ENCODE measurements at regions not wholly inside any gene's neighbourhood (a gene's known extent, or its start where the extent isn't known, plus 50 kb on each side); places are given as distances from the start of the nearest gene placed in this dataset.
"Not testable (repeated sequence)": the region's sequence is repeated elsewhere in the genome, so short reads cannot be mapped to it uniquely, and the experiment has no call there.

DNA sequence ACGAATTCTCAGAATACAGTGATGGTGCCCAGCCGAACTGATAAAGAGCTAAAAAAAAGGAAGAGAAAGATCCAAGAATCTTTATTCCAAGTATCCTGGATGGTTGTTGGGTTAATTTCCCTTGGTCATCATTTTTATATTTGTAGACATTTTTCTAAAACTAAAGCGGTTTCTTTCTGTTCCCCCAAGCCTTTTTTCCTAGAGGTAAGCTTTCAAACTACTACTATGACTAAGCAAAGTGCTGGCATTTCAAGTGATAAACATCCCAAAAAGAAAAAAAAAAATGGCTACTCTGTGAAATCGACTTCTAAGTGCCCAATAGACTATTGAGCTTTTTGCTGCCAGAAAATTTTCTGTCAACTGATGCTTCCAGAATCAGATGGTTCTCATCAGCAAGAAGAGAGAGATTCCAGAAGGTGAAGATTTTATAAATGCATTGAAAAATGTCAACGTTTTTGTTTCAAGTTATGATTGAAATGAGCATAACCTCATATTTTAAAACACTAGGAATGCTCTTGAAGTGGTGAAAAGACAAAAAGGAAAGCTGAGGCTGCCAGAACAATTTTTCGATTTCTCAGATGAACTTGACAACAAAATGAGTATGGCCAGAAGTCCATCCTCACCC lies 96.1 kb upstream of the ZC3H11B start:
- Histone ChIP-seq H3K9ac (ENCODE audit: low read depth in 1 of 2, low read length in 2 of 2) (no peak overlapping the region), H3K4me1 (ENCODE audit: control insufficient read depth in 4 of 4, insufficient read depth in 4 of 4, low read length in 3 of 4) (no peaks in the 10 kb centered on the region), H3K27me3 (ENCODE audit: control insufficient read depth in 4 of 4, insufficient read depth in 4 of 4, low read length in 3 of 4) (no peaks in the 10 kb centered on the region), H3K9me3 (ENCODE audit: control insufficient read depth in 4 of 4, low read length in 3 of 4) (no peaks in the 10 kb centered on the region), H3K36me3 (ENCODE audit: control insufficient read depth in 4 of 4, insufficient read depth in 3 of 4, low read depth in 1 of 4, low read length in 3 of 4) (no peaks in the 10 kb centered on the region), H3K4me3 (ENCODE audit: low read depth in 1 of 3, low read length in 3 of 3) (no peak overlapping the region), H3K27ac (ENCODE audit: low read depth in 1 of 2, low read length in 2 of 2) (no peak overlapping the region)
- TF ChIP-seq, protein P1, sequence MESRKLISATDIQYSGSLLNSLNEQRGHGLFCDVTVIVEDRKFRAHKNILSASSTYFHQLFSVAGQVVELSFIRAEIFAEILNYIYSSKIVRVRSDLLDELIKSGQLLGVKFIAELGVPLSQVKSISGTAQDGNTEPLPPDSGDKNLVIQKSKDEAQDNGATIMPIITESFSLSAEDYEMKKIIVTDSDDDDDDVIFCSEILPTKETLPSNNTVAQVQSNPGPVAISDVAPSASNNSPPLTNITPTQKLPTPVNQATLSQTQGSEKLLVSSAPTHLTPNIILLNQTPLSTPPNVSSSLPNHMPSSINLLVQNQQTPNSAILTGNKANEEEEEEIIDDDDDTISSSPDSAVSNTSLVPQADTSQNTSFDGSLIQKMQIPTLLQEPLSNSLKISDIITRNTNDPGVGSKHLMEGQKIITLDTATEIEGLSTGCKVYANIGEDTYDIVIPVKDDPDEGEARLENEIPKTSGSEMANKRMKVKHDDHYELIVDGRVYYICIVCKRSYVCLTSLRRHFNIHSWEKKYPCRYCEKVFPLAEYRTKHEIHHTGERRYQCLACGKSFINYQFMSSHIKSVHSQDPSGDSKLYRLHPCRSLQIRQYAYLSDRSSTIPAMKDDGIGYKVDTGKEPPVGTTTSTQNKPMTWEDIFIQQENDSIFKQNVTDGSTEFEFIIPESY (IDR thresholded peaks at IDR 0.05): no peak
- TF ChIP-seq RXRA (IDR thresholded peaks at IDR 0.05) (no peak), FOXA1 (IDR thresholded peaks at IDR 0.05) (no peak), JUND (IDR thresholded peaks at IDR 0.05) (no peak)
- TF ChIP-seq, protein P2, sequence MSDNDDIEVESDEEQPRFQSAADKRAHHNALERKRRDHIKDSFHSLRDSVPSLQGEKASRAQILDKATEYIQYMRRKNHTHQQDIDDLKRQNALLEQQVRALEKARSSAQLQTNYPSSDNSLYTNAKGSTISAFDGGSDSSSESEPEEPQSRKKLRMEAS (IDR thresholded peaks at IDR 0.05): no peak
- TF ChIP-seq, protein P3, sequence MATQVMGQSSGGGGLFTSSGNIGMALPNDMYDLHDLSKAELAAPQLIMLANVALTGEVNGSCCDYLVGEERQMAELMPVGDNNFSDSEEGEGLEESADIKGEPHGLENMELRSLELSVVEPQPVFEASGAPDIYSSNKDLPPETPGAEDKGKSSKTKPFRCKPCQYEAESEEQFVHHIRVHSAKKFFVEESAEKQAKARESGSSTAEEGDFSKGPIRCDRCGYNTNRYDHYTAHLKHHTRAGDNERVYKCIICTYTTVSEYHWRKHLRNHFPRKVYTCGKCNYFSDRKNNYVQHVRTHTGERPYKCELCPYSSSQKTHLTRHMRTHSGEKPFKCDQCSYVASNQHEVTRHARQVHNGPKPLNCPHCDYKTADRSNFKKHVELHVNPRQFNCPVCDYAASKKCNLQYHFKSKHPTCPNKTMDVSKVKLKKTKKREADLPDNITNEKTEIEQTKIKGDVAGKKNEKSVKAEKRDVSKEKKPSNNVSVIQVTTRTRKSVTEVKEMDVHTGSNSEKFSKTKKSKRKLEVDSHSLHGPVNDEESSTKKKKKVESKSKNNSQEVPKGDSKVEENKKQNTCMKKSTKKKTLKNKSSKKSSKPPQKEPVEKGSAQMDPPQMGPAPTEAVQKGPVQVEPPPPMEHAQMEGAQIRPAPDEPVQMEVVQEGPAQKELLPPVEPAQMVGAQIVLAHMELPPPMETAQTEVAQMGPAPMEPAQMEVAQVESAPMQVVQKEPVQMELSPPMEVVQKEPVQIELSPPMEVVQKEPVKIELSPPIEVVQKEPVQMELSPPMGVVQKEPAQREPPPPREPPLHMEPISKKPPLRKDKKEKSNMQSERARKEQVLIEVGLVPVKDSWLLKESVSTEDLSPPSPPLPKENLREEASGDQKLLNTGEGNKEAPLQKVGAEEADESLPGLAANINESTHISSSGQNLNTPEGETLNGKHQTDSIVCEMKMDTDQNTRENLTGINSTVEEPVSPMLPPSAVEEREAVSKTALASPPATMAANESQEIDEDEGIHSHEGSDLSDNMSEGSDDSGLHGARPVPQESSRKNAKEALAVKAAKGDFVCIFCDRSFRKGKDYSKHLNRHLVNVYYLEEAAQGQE (IDR thresholded peaks at IDR 0.05): no peak
- TF ChIP-seq, protein P4, sequence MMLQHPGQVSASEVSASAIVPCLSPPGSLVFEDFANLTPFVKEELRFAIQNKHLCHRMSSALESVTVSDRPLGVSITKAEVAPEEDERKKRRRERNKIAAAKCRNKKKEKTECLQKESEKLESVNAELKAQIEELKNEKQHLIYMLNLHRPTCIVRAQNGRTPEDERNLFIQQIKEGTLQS (IDR thresholded peaks at IDR 0.05): no peak
- DNase-seq (ENCODE audit: low spot score): no peak
- WGBS: 75% methylated on average over 6 of the region's 6 CpGs

DNA sequence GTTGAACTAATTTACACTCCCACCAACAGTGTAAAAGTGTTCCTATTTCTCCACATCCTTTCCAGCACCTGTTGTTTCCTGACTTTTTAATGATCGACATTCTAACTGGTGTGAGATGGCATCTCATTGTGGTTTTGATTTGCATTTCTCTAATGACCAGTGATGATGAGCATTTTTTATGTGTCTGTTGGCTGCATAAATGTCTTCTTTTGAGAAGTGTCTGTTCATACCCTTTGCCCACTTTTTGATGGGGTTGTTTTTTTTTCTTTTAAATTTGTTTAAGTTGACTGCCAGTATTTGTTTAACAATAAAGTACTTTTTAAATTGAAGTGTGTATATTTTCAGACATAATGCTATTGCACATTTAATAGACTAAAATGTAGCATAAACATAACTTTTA lies 95.0 kb upstream of the ZC3H11B start:
- not testable (repeated sequence) for H3K4me1 ChIP-seq (ENCODE audit: control insufficient read depth in 4 of 4, insufficient read depth in 4 of 4, low read length in 3 of 4); H3K27me3 ChIP-seq (ENCODE audit: control insufficient read depth in 4 of 4, insufficient read depth in 4 of 4, low read length in 3 of 4); DNase-seq (ENCODE audit: low spot score); H3K36me3 ChIP-seq (ENCODE audit: control insufficient read depth in 4 of 4, insufficient read depth in 3 of 4, low read depth in 1 of 4, low read length in 3 of 4); H3K4me3 ChIP-seq (ENCODE audit: low read depth in 1 of 3, low read length in 3 of 3); H3K9me3 ChIP-seq (ENCODE audit: control insufficient read depth in 4 of 4, low read length in 3 of 4); H3K27ac ChIP-seq (ENCODE audit: low read depth in 1 of 2, low read length in 2 of 2); H3K9ac ChIP-seq (ENCODE audit: low read depth in 1 of 2, low read length in 2 of 2)
- WGBS: 94% methylated on average over 1 of the region's 1 CpG

DNA sequence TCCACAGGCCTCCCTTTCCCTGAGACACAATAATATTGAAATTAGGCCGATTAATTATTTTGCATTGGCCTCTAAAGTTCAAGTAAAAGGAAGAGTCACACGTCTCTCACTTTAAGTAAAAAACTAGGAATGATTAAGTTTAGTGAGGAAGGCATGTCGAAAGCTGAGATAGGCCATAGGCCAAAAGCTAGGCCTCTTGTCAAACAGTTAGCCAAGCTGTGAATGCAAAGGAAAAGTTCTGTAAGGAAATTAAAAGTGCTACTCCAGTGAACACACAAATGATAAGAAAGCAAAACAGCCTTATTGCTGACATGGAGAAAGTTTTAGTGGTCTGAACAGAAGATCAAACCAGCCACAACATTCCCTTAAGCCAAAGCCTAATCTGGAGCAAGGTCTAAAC lies 91.4 kb upstream of the ZC3H11B start:
- H3K9me3 ChIP-seq (ENCODE audit: control insufficient read depth in 4 of 4, low read length in 3 of 4): not testable (repeated sequence)

More for the DNA sequence above, 91.4 kb upstream of the ZC3H11B start:
- H3K27ac ChIP-seq (ENCODE audit: low read depth in 1 of 2, low read length in 2 of 2); H3K36me3 ChIP-seq (ENCODE audit: control insufficient read depth in 4 of 4, insufficient read depth in 3 of 4, low read depth in 1 of 4, low read length in 3 of 4); DNase-seq (ENCODE audit: low spot score); H3K4me1 ChIP-seq (ENCODE audit: control insufficient read depth in 4 of 4, insufficient read depth in 4 of 4, low read length in 3 of 4); H3K27me3 ChIP-seq (ENCODE audit: control insufficient read depth in 4 of 4, insufficient read depth in 4 of 4, low read length in 3 of 4); H3K4me3 ChIP-seq (ENCODE audit: low read depth in 1 of 3, low read length in 3 of 3); H3K9ac ChIP-seq (ENCODE audit: low read depth in 1 of 2, low read length in 2 of 2): not testable (repeated sequence)
- WGBS: 77% methylated on average over 3 of the region's 3 CpGs
